LNCaP clone FGC (cell line): ENCODE measurements at regions not wholly inside any gene's neighbourhood (a gene's known extent, or its start where the extent isn't known, plus 50 kb on each side); places are given as distances from the start of the nearest gene placed in this dataset.
"Not testable (repeated sequence)": the region's sequence is repeated elsewhere in the genome, so short reads cannot be mapped to it uniquely, and the experiment has no call there.

Experiments
- DNase-seq: peaks from one replicate; pipeline ENCODE4 v3.0.0-alpha.2; 2011; ENCODE audit warnings: low read depth
- H3K4me3 ChIP-seq: 2 replicates; pipeline ENCODE4 v1.5.1; 2011; ENCODE audit warnings: mild to moderate bottlenecking, low read depth, low read length, control low read depth
- CTCF ChIP-seq: IDR thresholded peaks from 2 replicates; pipeline ENCODE4 v1.5.1; 2012; ENCODE audit warnings: mild to moderate bottlenecking; ENCODE audit not compliant: control insufficient read depth, insufficient read depth; ENCODE audit errors: extremely low read depth

- H3K4me3 ChIP-seq, result no peak overlapping the region
- TF ChIP-seq CTCF, result no peak
- no peak for DNase-seq
Measured at GRCh38 chr15:77863491-77864105, 213.9 kb downstream of the TBC1D2B start.

GRCh38 chr15:77862651-77863104 lies 214.8 kb downstream of the TBC1D2B start:
- no peak for TF ChIP-seq CTCF
- no peak overlapping the region for H3K4me3 ChIP-seq
- no peak for DNase-seq

GRCh38 chr15:77861997-77862635 lies 215.4 kb downstream of the TBC1D2B start:
- H3K4me3 ChIP-seq, DNase-seq: not testable (repeated sequence)

- DNase-seq, result no peak
- no peak for TF ChIP-seq CTCF
- H3K4me3 ChIP-seq, result no peak overlapping the region
Measured at GRCh38 chr15:77860071-77860691, 217.3 kb downstream of the TBC1D2B start.

- DNase-seq, result no peak
- no peak overlapping the region for H3K4me3 ChIP-seq
- TF ChIP-seq CTCF, result no peak
Measured at GRCh38 chr15:77859491-77860060, 217.9 kb downstream of the TBC1D2B start.

- no peak for DNase-seq
- TF ChIP-seq CTCF, result no peak
Measured at GRCh38 chr15:77858792-77859490, 218.6 kb downstream of the TBC1D2B start.

GRCh38 chr15:77857419-77857818 lies 220.1 kb downstream of the TBC1D2B start:
- H3K4me3 ChIP-seq, result no peak overlapping the region
- TF ChIP-seq CTCF, result no peak

More at GRCh38 chr15:77858792-77859490, 218.6 kb downstream of the TBC1D2B start:
- no peak overlapping the region for H3K4me3 ChIP-seq

More at GRCh38 chr15:77857419-77857818, 220.1 kb downstream of the TBC1D2B start:
- no peak for DNase-seq
